Activated CD4-positive, alpha-beta T cell treated with anti-CD3 and anti-CD28 coated beads, Interleukin-2, amount 10 ng/mL, durations not matched to agents 7 days and 5 days (primary cell): ENCODE measurements at regions not wholly inside any gene's neighbourhood (a gene's known extent, or its start where the extent isn't known, plus 50 kb on each side); places are given as distances from the start of the nearest gene placed in this dataset.

Experiments used
- CTCF ChIA-PET: fragments of 350-600 bp; sonication (Branson Sonifier 250); formaldehyde crosslinking; loops from one replicate; lab custom pipeline; 2021; ENCODE audit warnings: antibody characterized with exemption; lab: Charles Lee
- POLR2A ChIA-PET: fragments of 350-600 bp; sonication (Branson Sonifier 250); formaldehyde crosslinking; loops from one replicate; lab custom pipeline; 2021; ENCODE audit warnings: antibody characterized with exemption; lab: Charles Lee
- DNase-seq: peaks from one replicate; pipeline ENCODE4 v3.0.0-alpha.2; 2020
- H3K27ac Mint-ChIP-seq: one replicate; pipeline ENCODE4 v1.8.0; 2021; ENCODE audit warnings: mild to moderate bottlenecking, moderate library complexity, mixed read lengths
- H3K27me3 Mint-ChIP-seq: one replicate; pipeline ENCODE4 v1.8.0; 2021; ENCODE audit warnings: mixed read lengths
- H3K36me3 Mint-ChIP-seq: one replicate; pipeline ENCODE4 v1.8.0; 2021; ENCODE audit warnings: low read depth, mixed read lengths
- H3K4me1 Mint-ChIP-seq: one replicate; pipeline ENCODE4 v1.8.0; 2021; ENCODE audit warnings: mixed read lengths
- H3K4me3 Mint-ChIP-seq: one replicate; pipeline ENCODE4 v1.8.0; 2021; ENCODE audit warnings: mild to moderate bottlenecking, moderate library complexity, mixed read lengths
- H3K9me3 Mint-ChIP-seq: one replicate; pipeline ENCODE4 v1.8.0; 2021; ENCODE audit warnings: mixed read lengths

GRCh38 chr2:7989823-7990222 is 692.0 kb upstream of the ID2 start:
- Mint-ChIP-seq H3K4me1 (peaks cover 8% of the 10 kb centered on the region), H3K36me3 (no peaks in the 10 kb centered on the region), H3K27me3 (peaks cover 4% of the 10 kb centered on the region), H3K27ac (no peak overlapping the region), H3K9me3 (peaks cover 2% of the 10 kb centered on the region), H3K4me3 (no peak overlapping the region)
- POLR2A ChIA-PET: no interaction called here
- CTCF ChIA-PET: no interaction called here
- DNase-seq: no peak

GRCh38 chr2:7992612-7993602 is 688.9 kb upstream of the ID2 start:
- Mint-ChIP-seq H3K9me3 (no peaks in the 10 kb centered on the region), H3K36me3 (no peaks in the 10 kb centered on the region), H3K27ac (no peak overlapping the region), H3K27me3 (peaks cover 4% of the 10 kb centered on the region), H3K4me3 (no peak overlapping the region), H3K4me1 (peaks cover 20% of the 10 kb centered on the region)
- no peak for DNase-seq
- ChIA-PET POLR2A (no interaction called here), CTCF (interaction anchor here (0.8 to 1.5 kb wide), 4 partner anchors 10 to 130 kb away, joined by 3 to 5 read pairs (median 4); no protein-coding TSS in a partner anchor)

- H3K36me3 Mint-ChIP-seq: no peaks in the 10 kb centered on the region
- CTCF ChIA-PET: interaction anchor here (1.2 kb wide), 1 partner anchor 15 kb away, joined by 3 read pairs; no protein-coding TSS in a partner anchor
- H3K9me3 Mint-ChIP-seq: no peaks in the 10 kb centered on the region
Measured at GRCh38 chr2:7994397-7994951, 687.4 kb upstream of the ID2 start.

GRCh38 chr2:7997279-7997678 is 684.6 kb upstream of the ID2 start:
- DNase-seq: no peak
- POLR2A ChIA-PET: no interaction called here
- no peak overlapping the region for H3K4me3 Mint-ChIP-seq
- peaks cover 4% of the 10 kb centered on the region for H3K27me3 Mint-ChIP-seq
- CTCF ChIA-PET: interaction anchor here (0.6 to 1.5 kb wide), 3 partner anchors 10 to 1710 kb away, joined by 3 to 5 read pairs (median 3); no protein-coding TSS in a partner anchor
- H3K4me1 Mint-ChIP-seq: peaks cover 20% of the 10 kb centered on the region
- H3K27ac Mint-ChIP-seq: no peak overlapping the region
- H3K36me3 Mint-ChIP-seq: no peaks in the 10 kb centered on the region
- H3K9me3 Mint-ChIP-seq: no peaks in the 10 kb centered on the region

More at GRCh38 chr2:7994397-7994951, 687.4 kb upstream of the ID2 start:
- H3K4me3 Mint-ChIP-seq: no peak overlapping the region
- no peak overlapping the region for H3K27ac Mint-ChIP-seq
- H3K4me1 Mint-ChIP-seq: peaks cover 20% of the 10 kb centered on the region
- peaks cover 4% of the 10 kb centered on the region for H3K27me3 Mint-ChIP-seq
- POLR2A ChIA-PET: no interaction called here
- no peak for DNase-seq

GRCh38 chr2:7999683-8000476 is 682.0 kb upstream of the ID2 start:
- H3K36me3 Mint-ChIP-seq: no peaks in the 10 kb centered on the region
- no peaks in the 10 kb centered on the region for H3K27me3 Mint-ChIP-seq

GRCh38 chr2:8000870-8001269 is 681.0 kb upstream of the ID2 start:
- no peak for DNase-seq
- ChIA-PET CTCF (no interaction called here), POLR2A (no interaction called here)
- peaks cover 17% of the 10 kb centered on the region for H3K4me1 Mint-ChIP-seq
- no peaks in the 10 kb centered on the region for H3K36me3 Mint-ChIP-seq
- H3K27ac Mint-ChIP-seq: no peak overlapping the region
- H3K27me3 Mint-ChIP-seq: no peaks in the 10 kb centered on the region
- H3K9me3 Mint-ChIP-seq: no peaks in the 10 kb centered on the region
- no peak overlapping the region for H3K4me3 Mint-ChIP-seq

More at GRCh38 chr2:7999683-8000476, 682.0 kb upstream of the ID2 start:
- DNase-seq: no peak
- no peak overlapping the region for H3K4me3 Mint-ChIP-seq
- no peak overlapping the region for H3K27ac Mint-ChIP-seq
- peaks cover 20% of the 10 kb centered on the region for H3K4me1 Mint-ChIP-seq
- ChIA-PET POLR2A (no interaction called here), CTCF (interaction anchor here (0.5 to 1.2 kb wide), 4 partner anchors 23 to 795 kb away, joined by 3 read pairs; no protein-coding TSS in a partner anchor)
- no peaks in the 10 kb centered on the region for H3K9me3 Mint-ChIP-seq

GRCh38 chr2:8002765-8003393 is 679.0 kb upstream of the ID2 start:
- Mint-ChIP-seq H3K27me3 (no peaks in the 10 kb centered on the region), H3K4me3 (no peak overlapping the region), H3K4me1 (no peaks in the 10 kb centered on the region), H3K9me3 (no peaks in the 10 kb centered on the region), H3K36me3 (no peaks in the 10 kb centered on the region), H3K27ac (no peak overlapping the region)
- ChIA-PET CTCF (interaction anchor here (0.6 to 1.6 kb wide), 3 partner anchors 10 to 559 kb away, joined by 3 to 5 read pairs (median 3); no protein-coding TSS in a partner anchor), POLR2A (no interaction called here)
- no peak for DNase-seq

- CTCF ChIA-PET: interaction anchor here (0.5 to 1.6 kb wide), 6 partner anchors 10 to 560 kb away, joined by 3 to 5 read pairs (median 4); no protein-coding TSS in a partner anchor
Measured at GRCh38 chr2:8003462-8004075, 678.3 kb upstream of the ID2 start.

GRCh38 chr2:8004250-8004681 is 677.6 kb upstream of the ID2 start:
- ChIA-PET CTCF (interaction anchor here (0.5 to 1.6 kb wide), 5 partner anchors 11 to 70 kb away, joined by 3 to 5 read pairs (median 4); no protein-coding TSS in a partner anchor), POLR2A (no interaction called here)
- no peak overlapping the region for H3K4me3 Mint-ChIP-seq
- H3K4me1 Mint-ChIP-seq: no peaks in the 10 kb centered on the region
- no peak for DNase-seq
- H3K9me3 Mint-ChIP-seq: no peaks in the 10 kb centered on the region
- no peaks in the 10 kb centered on the region for H3K36me3 Mint-ChIP-seq
- no peaks in the 10 kb centered on the region for H3K27me3 Mint-ChIP-seq
- H3K27ac Mint-ChIP-seq: no peak overlapping the region

More at GRCh38 chr2:8003462-8004075, 678.3 kb upstream of the ID2 start:
- H3K4me3 Mint-ChIP-seq: no peak overlapping the region
- H3K4me1 Mint-ChIP-seq: no peaks in the 10 kb centered on the region
- no peaks in the 10 kb centered on the region for H3K27me3 Mint-ChIP-seq
- H3K27ac Mint-ChIP-seq: no peak overlapping the region
- no peaks in the 10 kb centered on the region for H3K9me3 Mint-ChIP-seq
- no peaks in the 10 kb centered on the region for H3K36me3 Mint-ChIP-seq
- POLR2A ChIA-PET: no interaction called here
- DNase-seq: no peak

- DNase-seq: no peak
- CTCF ChIA-PET: no interaction called here
- H3K4me1 Mint-ChIP-seq: no peaks in the 10 kb centered on the region
- no peaks in the 10 kb centered on the region for H3K36me3 Mint-ChIP-seq
- H3K27me3 Mint-ChIP-seq: no peaks in the 10 kb centered on the region
- POLR2A ChIA-PET: interaction anchor here (0.7 kb wide), 1 partner anchor 190 kb away, joined by 3 read pairs; no protein-coding TSS in a partner anchor
- H3K4me3 Mint-ChIP-seq: no peak overlapping the region
- no peak overlapping the region for H3K27ac Mint-ChIP-seq
- H3K9me3 Mint-ChIP-seq: peaks cover 3% of the 10 kb centered on the region
Measured at GRCh38 chr2:8006181-8006580, 675.7 kb upstream of the ID2 start.

GRCh38 chr2:8006626-8007025 is 675.2 kb upstream of the ID2 start:
- DNase-seq: no peak
- Mint-ChIP-seq H3K4me1 (no peaks in the 10 kb centered on the region), H3K27me3 (no peaks in the 10 kb centered on the region), H3K36me3 (no peaks in the 10 kb centered on the region), H3K27ac (no peak overlapping the region), H3K9me3 (peaks cover 3% of the 10 kb centered on the region), H3K4me3 (no peak overlapping the region)
- CTCF ChIA-PET: interaction anchor here (1.0 kb wide), 1 partner anchor 10 kb away, joined by 3 read pairs; no protein-coding TSS in a partner anchor
- POLR2A ChIA-PET: interaction anchor here (0.7 kb wide), 1 partner anchor 190 kb away, joined by 3 read pairs; no protein-coding TSS in a partner anchor
